Mucosa of stomach (tissue), 1 donor: ENCODE measurements at regions not wholly inside any gene's neighbourhood (a gene's known extent, or its start where the extent isn't known, plus 50 kb on each side); places are given as distances from the start of the nearest gene placed in this dataset.

Experiments used
- H3K27me3 ChIP-seq: one replicate; pipeline ENCODE4 v1.7.0; 2013; ENCODE audit warnings: mild to moderate bottlenecking, low read length; ENCODE audit not compliant: control insufficient read depth, insufficient read depth
- H3K36me3 ChIP-seq: one replicate; pipeline ENCODE4 v1.7.0; 2013; ENCODE audit warnings: low read length; ENCODE audit not compliant: control insufficient read depth, insufficient read depth
- H3K4me1 ChIP-seq: one replicate; pipeline ENCODE4 v1.7.0; 2013; ENCODE audit warnings: mild to moderate bottlenecking, low read length; ENCODE audit not compliant: control insufficient read depth, insufficient read depth
- H3K4me3 ChIP-seq: one replicate; pipeline ENCODE4 v1.7.0; 2013; ENCODE audit warnings: low read length
- H3K9ac ChIP-seq: one replicate; pipeline ENCODE4 v1.7.0; 2013; ENCODE audit warnings: mild to moderate bottlenecking, low read length, moderate library complexity
- H3K9me3 ChIP-seq: one replicate; pipeline ENCODE4 v1.7.0; 2013; ENCODE audit warnings: mild to moderate bottlenecking, low read length, moderate library complexity; ENCODE audit not compliant: control insufficient read depth
- donor health status: Pancreatic carcinoma.

DNA sequence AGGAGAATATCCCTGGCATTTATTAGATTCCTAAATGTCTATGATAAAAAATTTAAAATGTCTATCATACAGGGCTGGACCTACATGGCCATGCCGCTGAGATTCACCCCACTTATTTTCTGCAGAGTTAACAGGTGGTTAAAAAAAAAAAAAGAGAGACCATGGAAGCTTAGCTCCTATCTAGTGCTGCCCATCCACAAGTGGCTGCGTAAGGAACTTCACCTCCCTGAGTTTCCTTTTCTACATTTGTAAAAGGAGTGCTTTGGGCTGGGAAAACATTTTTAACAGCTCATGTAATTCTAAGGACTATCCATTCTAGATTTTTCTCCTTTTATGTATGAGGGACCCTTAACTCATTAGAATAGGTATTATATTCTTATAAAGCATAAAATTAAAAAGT is 534.1 kb downstream of the MMUT start:
- Histone ChIP-seq H3K4me1 (no peaks in the 10 kb centered on the region), H3K36me3 (no peaks in the 10 kb centered on the region)

DNA sequence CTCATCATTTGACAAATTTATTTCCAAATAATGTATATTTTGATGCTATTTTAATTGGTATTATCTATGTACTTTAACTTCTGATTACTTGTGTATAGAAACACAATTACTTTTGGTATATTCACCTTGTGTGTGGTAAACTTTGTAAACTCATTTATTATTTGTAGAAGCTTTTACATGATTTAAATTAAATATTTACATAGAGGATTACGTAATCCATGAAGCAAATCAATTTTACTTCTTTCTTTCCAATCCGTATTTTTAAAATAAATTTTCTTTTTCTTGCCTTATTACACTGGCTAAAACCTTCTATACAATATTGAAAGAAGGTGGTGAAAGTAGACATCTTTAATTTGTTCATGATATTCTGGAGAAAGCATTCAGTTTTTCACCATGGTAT is 540.2 kb downstream of the MMUT start:
- H3K27me3 ChIP-seq: no peaks in the 10 kb centered on the region
- H3K4me3 ChIP-seq: no peak overlapping the region
- no peaks in the 10 kb centered on the region for H3K36me3 ChIP-seq

More for the DNA sequence above, 534.1 kb downstream of the MMUT start:
- Histone ChIP-seq H3K4me3 (no peak overlapping the region), H3K27me3 (no peaks in the 10 kb centered on the region), H3K9ac (no peak overlapping the region), H3K9me3 (no peaks in the 10 kb centered on the region)

DNA sequence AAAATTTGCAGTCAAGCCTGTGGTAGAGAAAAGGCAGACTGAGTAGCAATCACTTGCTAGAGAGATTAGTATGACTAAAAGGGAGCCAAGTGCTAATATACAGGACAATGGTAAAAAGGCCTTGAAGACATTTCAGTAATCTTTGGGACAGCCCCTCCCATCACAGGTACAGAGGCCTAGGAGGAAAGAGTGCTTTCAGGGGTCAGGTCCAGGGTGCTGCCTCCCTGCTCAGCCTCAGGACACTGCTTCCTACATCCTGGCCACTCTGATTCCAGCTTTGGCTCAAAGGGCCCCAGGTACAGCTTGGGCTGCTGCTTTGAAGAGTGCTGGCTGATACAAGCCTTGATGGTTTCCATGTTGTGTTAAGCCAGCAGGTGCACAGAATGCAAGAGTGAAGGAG is 543.5 kb downstream of the MMUT start:
- no peaks in the 10 kb centered on the region for H3K4me1 ChIP-seq
- H3K4me3 ChIP-seq: no peak overlapping the region
- no peaks in the 10 kb centered on the region for H3K9me3 ChIP-seq
- no peak overlapping the region for H3K9ac ChIP-seq
- H3K27me3 ChIP-seq: no peaks in the 10 kb centered on the region
- H3K36me3 ChIP-seq: no peaks in the 10 kb centered on the region

More for the DNA sequence above, 540.2 kb downstream of the MMUT start:
- no peaks in the 10 kb centered on the region for H3K9me3 ChIP-seq
- no peaks in the 10 kb centered on the region for H3K4me1 ChIP-seq
- H3K9ac ChIP-seq: no peak overlapping the region

DNA sequence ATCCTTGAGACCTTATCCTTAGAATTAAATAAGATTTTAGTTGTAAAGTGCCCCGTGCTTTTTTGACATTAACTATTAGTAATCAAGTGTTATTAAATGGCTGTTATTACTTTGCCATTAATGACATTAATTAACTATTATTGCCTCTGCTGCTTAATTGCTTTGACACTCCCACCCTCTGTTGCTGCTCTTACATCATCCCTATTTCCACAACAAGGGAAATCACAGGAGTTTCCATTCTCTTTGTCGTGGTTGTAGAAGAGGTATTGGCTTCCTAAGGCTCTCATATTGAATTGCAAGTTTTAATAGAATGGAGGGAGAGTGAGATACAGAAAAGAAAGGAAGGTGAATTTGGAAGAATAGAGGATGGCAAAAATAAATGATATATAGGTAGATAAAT is 545.8 kb downstream of the MMUT start:
- H3K4me3 ChIP-seq: no peak overlapping the region
- H3K27me3 ChIP-seq: no peaks in the 10 kb centered on the region
- no peaks in the 10 kb centered on the region for H3K9me3 ChIP-seq
- H3K36me3 ChIP-seq: no peaks in the 10 kb centered on the region
- H3K4me1 ChIP-seq: no peaks in the 10 kb centered on the region
- no peak overlapping the region for H3K9ac ChIP-seq

DNA sequence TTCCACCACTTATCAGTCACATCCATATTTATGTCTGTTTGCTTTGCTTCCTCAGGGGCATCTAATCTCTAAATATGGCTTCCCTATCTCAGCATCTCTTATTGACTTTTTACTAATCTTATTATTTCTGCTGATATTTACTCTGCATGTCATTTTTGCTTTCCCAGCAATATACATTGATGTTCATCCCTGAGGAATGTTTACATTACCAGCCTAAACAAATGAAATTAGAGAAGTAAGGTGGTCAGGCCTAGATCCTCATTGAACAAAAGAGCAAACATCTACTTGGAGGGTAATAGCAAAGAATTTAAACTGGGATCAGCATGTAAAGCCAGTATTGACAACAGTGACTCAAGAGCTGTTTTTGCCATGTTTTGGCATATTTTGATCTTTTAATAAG is 546.4 kb downstream of the MMUT start:
- H3K27me3 ChIP-seq: no peaks in the 10 kb centered on the region
- no peak overlapping the region for H3K9ac ChIP-seq
- no peaks in the 10 kb centered on the region for H3K36me3 ChIP-seq
- H3K4me1 ChIP-seq: no peaks in the 10 kb centered on the region
- no peaks in the 10 kb centered on the region for H3K9me3 ChIP-seq
- H3K4me3 ChIP-seq: no peak overlapping the region

DNA sequence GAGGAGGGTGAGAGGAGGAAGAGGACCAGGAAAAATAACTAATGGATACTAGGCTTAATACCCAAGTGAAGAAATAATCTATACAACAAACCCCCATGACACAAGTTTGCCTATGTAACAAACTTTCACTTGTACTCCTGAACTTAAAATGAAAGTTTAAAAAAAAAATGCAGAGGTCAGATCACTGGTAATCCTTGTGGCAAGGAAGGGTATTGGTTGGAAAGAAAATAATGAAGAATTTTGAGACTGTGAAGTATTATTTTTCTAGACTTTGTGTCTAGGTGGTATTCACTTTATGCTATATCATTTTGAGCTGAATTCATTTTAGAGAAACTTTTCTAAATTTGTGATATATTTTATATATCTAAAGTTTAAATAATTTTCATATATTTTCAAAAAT is 547.5 kb downstream of the MMUT start:
- Histone ChIP-seq H3K4me3 (no peak overlapping the region), H3K9me3 (no peaks in the 10 kb centered on the region), H3K4me1 (no peaks in the 10 kb centered on the region), H3K27me3 (no peaks in the 10 kb centered on the region), H3K36me3 (no peaks in the 10 kb centered on the region), H3K9ac (no peak overlapping the region)

DNA sequence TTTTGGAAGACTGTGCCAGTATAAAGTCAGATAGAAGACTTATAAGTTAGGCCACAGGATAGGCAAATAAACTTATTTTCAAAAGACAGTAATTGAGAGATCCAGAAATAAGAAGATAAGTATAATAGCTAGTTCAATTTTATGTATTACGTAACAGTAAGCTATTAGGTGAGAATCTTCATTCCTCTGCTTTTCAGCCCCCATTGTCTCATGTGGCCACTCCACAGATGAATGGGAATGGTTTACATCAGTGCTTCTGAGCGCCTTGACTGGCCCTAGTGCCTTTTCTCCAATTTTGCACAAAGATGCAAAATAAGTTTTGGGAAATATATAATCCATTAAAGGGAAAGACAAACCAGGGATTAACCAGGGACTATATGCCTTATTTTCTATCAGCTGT is 550.5 kb downstream of the MMUT start:
- no peak overlapping the region for H3K9ac ChIP-seq
- H3K27me3 ChIP-seq: no peaks in the 10 kb centered on the region
- no peaks in the 10 kb centered on the region for H3K9me3 ChIP-seq
- H3K36me3 ChIP-seq: no peaks in the 10 kb centered on the region
- H3K4me3 ChIP-seq: no peak overlapping the region
- H3K4me1 ChIP-seq: no peaks in the 10 kb centered on the region

DNA sequence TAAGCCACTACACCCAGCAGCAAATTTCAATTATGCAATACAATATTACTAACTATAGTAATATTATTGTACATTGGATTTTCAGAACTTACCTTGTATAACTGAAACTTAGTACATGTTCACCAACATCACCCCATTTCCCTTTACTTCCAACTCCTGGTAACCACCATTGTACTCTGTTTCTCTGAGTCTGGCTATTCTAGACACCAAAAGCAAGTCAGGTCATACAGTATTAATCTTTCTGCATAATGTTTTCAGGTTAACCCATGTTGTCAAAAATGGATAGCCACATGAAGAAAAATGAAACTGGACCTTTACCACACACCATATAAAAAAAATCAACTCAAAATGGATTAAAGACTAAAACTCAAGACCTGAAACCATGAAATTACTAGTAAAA is 558.2 kb downstream of the MMUT start:
- Histone ChIP-seq H3K9ac (no peak overlapping the region), H3K4me1 (no peaks in the 10 kb centered on the region), H3K4me3 (no peak overlapping the region), H3K27me3 (no peaks in the 10 kb centered on the region), H3K36me3 (no peaks in the 10 kb centered on the region), H3K9me3 (no peaks in the 10 kb centered on the region)

DNA sequence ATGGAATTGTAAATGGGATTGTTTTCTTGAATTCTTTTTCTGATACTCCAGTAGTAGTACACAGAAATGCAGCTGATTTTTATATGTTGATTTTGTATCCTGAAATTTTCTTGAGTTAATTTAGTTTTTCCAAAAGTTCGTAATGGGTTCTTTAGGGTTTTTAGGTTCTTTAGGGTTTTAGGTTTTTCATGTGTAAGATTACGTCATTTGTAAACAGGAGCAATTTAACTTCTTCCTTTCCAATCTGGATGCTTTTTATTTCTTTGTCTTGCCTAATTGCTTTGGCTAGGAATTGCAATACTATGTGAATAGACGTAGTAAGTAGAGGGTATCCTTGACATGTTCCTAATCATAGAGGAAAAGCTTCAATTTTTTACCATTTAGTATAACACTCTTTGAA is 568.6 kb downstream of the MMUT start:
- Histone ChIP-seq H3K36me3 (no peaks in the 10 kb centered on the region), H3K9ac (no peak overlapping the region), H3K4me3 (no peak overlapping the region), H3K4me1 (no peaks in the 10 kb centered on the region), H3K27me3 (no peaks in the 10 kb centered on the region), H3K9me3 (no peaks in the 10 kb centered on the region)

DNA sequence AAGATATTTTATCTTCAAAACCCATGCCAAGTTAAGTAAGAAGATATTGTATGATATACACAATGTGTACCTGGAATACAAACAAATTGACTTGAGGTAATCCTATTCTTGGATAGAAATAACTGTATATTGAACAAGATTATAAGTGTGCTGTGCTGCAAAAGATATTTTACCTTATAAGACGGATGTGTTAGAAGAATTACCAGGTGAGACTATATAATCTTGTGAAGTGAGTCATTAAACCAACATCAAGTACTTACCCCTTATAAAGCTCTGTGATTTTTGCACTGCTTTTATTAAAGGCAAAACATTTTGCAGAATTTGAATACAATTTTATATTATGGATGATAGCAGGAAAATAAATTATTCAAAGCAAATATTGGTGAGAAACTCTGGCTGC is 570.0 kb downstream of the MMUT start:
- H3K9ac ChIP-seq: no peak overlapping the region
- H3K9me3 ChIP-seq: no peaks in the 10 kb centered on the region
- no peaks in the 10 kb centered on the region for H3K27me3 ChIP-seq
- H3K36me3 ChIP-seq: no peaks in the 10 kb centered on the region
- H3K4me1 ChIP-seq: no peaks in the 10 kb centered on the region
- H3K4me3 ChIP-seq: no peak overlapping the region

DNA sequence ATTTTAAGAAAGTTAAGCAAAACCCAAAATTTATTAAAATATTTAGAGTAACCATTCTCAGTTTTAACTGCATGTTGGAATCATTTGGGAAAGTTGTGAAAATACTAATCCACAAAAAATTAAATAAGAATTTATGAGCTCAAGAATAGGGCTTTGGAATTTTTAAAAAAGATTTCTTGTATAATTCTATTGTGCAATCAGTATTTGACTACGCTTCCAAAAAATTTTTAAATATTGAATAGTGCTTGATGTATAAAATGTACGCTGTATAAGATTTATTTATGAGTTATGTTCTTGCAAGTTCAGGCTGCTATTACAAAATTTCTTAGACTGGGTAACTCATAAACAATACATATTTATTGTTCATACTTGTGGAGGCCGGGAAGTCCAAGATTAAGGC is 571.7 kb downstream of the MMUT start:
- no peak overlapping the region for H3K9ac ChIP-seq
- no peaks in the 10 kb centered on the region for H3K4me1 ChIP-seq
- H3K27me3 ChIP-seq: no peaks in the 10 kb centered on the region
- no peak overlapping the region for H3K4me3 ChIP-seq
- H3K36me3 ChIP-seq: no peaks in the 10 kb centered on the region
- H3K9me3 ChIP-seq: no peaks in the 10 kb centered on the region

DNA sequence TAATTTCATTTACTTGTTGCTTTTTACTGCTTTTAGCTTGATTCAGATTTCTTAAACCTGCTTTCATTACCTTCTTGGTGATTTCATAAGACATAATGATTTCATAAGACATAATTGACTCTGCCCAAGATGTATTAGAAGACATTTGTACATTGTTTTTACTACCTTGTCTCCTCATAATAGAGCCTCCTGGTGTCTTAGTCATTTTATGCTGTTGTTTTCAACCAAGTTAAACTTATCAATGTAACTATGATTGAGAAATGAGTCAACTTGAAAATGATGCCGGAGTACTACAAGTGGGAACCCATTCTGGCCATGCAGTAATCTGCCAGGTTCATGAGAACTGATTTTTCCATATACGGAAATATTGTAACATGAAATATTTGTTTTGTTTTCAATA is 573.6 kb downstream of the MMUT start:
- H3K4me3 ChIP-seq: no peak overlapping the region
- H3K27me3 ChIP-seq: no peaks in the 10 kb centered on the region
- H3K4me1 ChIP-seq: no peaks in the 10 kb centered on the region
- H3K9me3 ChIP-seq: no peaks in the 10 kb centered on the region
- H3K36me3 ChIP-seq: no peaks in the 10 kb centered on the region
- no peak overlapping the region for H3K9ac ChIP-seq

DNA sequence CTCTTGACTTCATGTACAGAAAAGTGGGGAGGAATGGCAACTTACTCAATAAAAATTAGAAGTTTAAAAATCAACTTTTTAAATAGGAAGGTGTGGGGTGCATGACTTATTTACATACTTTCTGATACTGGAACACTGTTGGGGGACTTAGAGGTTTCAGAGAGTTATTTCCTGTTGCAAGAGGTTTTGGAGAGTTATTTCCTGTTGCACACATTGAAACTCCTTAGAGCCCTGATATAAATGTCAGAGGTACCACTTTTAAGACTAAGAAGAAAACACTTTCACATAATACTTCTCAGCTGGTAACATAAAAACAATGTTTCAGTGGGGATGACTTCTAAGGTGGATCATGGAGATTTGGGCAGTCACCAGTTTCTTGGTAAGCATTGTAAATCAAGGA is 579.9 kb downstream of the MMUT start:
- no peak overlapping the region for H3K4me3 ChIP-seq
- no peaks in the 10 kb centered on the region for H3K9me3 ChIP-seq
- H3K4me1 ChIP-seq: no peaks in the 10 kb centered on the region

More for the DNA sequence above, 579.9 kb downstream of the MMUT start:
- Histone ChIP-seq H3K27me3 (no peaks in the 10 kb centered on the region), H3K36me3 (no peaks in the 10 kb centered on the region), H3K9ac (no peak overlapping the region)
